K562 (cell line): ENCODE measurements at regions not wholly inside any gene's neighbourhood (a gene's known extent, or its start where the extent isn't known, plus 50 kb on each side); places are given as distances from the start of the nearest gene placed in this dataset.

Experiments
- BRD4 ChIP-seq: fragments of 200-600 bp; sonication (generic); IDR thresholded peaks from 2 replicates; pipeline ENCODE4 v1.6.1; 2017; ENCODE audit warnings: inconsistent platforms
- CCAR2 ChIP-seq: fragments of 200-400 bp; formaldehyde crosslinking; IDR thresholded peaks from 2 replicates; pipeline ENCODE4 v1.6.1; 2017; ENCODE audit warnings: mild to moderate bottlenecking, low read depth, low read length
- HDAC8 ChIP-seq: fragments of 450-650 bp; IDR thresholded peaks from 2 replicates; pipeline ENCODE4 v1.6.1; 2016; ENCODE audit warnings: mild to moderate bottlenecking, missing genetic modification characterization, moderate library complexity, missing compliant biosample characterization
- ILF3 ChIP-seq: fragments of 450-650 bp; IDR thresholded peaks from 2 replicates; pipeline ENCODE4 v1.6.1; 2018; ENCODE audit warnings: antibody characterized with exemption, mild to moderate bottlenecking, moderate library complexity, borderline replicate concordance
- PHB ChIP-seq: fragments of 250-450 bp; sonication (Bioruptor Pico); IDR thresholded peaks from 2 replicates; pipeline ENCODE4 v1.5.0; 2021
- POLR2A ChIP-seq: fragments of 450-650 bp; conservative IDR thresholded peaks from 2 replicates; pipeline ENCODE4 v1.6.1; 2016
- SMAD4 ChIP-seq: fragments of 250-450 bp; sonication (Bioruptor Pico); conservative IDR thresholded peaks from 2 replicates; pipeline ENCODE4 v1.8.0; 2021; ENCODE audit warnings: inconsistent platforms, mild to moderate bottlenecking, moderate library complexity
- ZNF143 ChIP-seq: sonication (generic); formaldehyde crosslinking; IDR thresholded peaks from 2 replicates; pipeline ENCODE4 v1.9.0; 2022; ENCODE audit warnings: mild to moderate bottlenecking, missing genetic modification reagents
- ZNF354B ChIP-seq: fragments of 250-450 bp; sonication (Bioruptor Pico); IDR thresholded peaks from 2 replicates; pipeline ENCODE4 v1.4.0; 2020
- TF ChIP-seq, protein P1 (sequence below), 3 experiments: IDR thresholded peaks in 2 of 3; conservative IDR thresholded peaks in 1 of 3; 2 replicates each; pipeline ENCODE4 v1.5.1; 2011 to 2012; ENCODE audit warnings: low read length in 3 of 3, mild to moderate bottlenecking in 3 of 3, control low read depth in 2 of 3, improper control_type of control experiment in 1 of 3, inconsistent platforms in 1 of 3, low read depth in 1 of 3, mixed read lengths in 1 of 3, moderate library complexity in 1 of 3; ENCODE audit not compliant: insufficient read depth in 2 of 3

DNA sequence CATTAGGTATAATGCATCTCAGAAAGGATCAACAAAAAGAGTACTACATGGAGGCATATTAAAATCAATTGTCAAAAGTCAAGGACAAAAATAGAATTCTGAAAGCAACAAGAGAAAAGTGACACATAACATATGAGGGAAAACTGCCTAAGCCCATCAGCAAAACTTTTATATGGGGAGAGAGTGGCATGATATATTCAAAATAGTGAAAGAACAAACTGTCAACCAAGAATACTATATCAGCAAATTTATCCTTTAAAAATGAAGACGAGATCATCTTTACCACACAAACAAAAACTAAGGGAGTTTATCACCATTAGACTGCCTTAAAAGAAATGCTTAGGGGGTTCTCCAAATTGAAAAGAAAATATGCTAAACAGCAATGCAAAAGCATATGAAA, 86.4 kb upstream of the CHRDL1 start:
- no peak for TF ChIP-seq ZNF354B (CRISPR knock-in tag)
- no peak for TF ChIP-seq PHB
- no peak for TF ChIP-seq HDAC8 (tag)
- no peak for TF ChIP-seq ZNF143 (CRISPR knock-in tag)
- no peak for TF ChIP-seq CCAR2
- TF ChIP-seq, protein P1, sequence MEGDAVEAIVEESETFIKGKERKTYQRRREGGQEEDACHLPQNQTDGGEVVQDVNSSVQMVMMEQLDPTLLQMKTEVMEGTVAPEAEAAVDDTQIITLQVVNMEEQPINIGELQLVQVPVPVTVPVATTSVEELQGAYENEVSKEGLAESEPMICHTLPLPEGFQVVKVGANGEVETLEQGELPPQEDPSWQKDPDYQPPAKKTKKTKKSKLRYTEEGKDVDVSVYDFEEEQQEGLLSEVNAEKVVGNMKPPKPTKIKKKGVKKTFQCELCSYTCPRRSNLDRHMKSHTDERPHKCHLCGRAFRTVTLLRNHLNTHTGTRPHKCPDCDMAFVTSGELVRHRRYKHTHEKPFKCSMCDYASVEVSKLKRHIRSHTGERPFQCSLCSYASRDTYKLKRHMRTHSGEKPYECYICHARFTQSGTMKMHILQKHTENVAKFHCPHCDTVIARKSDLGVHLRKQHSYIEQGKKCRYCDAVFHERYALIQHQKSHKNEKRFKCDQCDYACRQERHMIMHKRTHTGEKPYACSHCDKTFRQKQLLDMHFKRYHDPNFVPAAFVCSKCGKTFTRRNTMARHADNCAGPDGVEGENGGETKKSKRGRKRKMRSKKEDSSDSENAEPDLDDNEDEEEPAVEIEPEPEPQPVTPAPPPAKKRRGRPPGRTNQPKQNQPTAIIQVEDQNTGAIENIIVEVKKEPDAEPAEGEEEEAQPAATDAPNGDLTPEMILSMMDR (IDR thresholded peaks at IDR 0.05 in 2 of 3, conservative IDR thresholded peaks at IDR 0.05 in 1 of 3; ENCODE audit: insufficient read depth in 2 of 3, low read depth in 1 of 3, low read length in 3 of 3), result no peak
- no peak for TF ChIP-seq BRD4
- no peak for TF ChIP-seq SMAD4 (CRISPR knock-in tag)
- TF ChIP-seq ILF3, result no peak
- TF ChIP-seq POLR2A, result no peak
